ENCODE measurements at regions not wholly inside any gene's neighbourhood (a gene's known extent, or its start where the extent isn't known, plus 50 kb on each side); places are given as distances from the start of the nearest gene placed in this dataset.

DNA sequence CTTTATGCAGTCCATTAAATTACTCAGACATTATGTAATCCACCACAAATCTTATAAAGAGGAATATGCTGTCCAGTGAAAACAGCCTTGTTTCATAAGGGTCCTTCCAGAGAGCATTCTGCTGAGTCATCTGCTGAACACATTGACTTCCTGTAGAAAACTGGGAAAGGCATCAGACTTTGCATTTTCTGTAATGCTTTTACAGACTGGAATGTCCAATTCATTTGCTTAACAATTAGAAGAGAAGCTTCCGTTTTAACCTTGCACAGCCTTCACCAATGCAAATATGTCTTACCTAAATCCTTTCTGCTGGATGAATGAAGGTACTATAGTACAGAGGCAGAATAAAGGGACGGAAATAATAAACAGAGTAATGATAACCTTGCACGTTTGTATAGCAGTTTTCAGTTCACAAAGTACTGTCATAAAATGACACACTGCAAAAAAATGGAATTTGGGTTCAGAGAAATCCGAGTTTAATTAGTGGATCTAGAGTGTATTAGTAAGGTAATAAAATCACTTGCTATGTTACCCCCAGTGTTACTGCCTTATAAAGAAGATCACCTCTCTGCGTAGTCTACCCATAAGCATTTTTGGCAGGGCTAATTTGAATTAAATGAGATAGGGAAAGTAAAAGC is 301.5 kb downstream of the PYDC2 start:
- Histone ChIP-seq H3K27me3 (ENCODE audit: control insufficient read depth in 3 of 3, insufficient read depth in 3 of 3, low read length in 3 of 3) (no peaks in the 10 kb centered on the region), H3K4me3 (ENCODE audit: low read depth in 1 of 3, low read length in 3 of 3) (no peak overlapping the region), H3K4me1 (ENCODE audit: control insufficient read depth in 3 of 3, insufficient read depth in 2 of 3, low read depth in 1 of 3, low read length in 2 of 3) (no peaks in the 10 kb centered on the region), H3K36me3 (ENCODE audit: control insufficient read depth in 3 of 3, insufficient read depth in 2 of 3, low read depth in 1 of 3, low read length in 3 of 3) (no peaks in the 10 kb centered on the region), H3K9me3 (ENCODE audit: control insufficient read depth in 2 of 2, insufficient read depth in 1 of 2, low read depth in 1 of 2, low read length in 1 of 2) (no peaks in the 10 kb centered on the region), H3K27ac (ENCODE audit: low read depth in 1 of 3, low read length in 2 of 3) (no peak overlapping the region)
- WGBS, 3 donors = 27 to 52% (median 34%) methylated on average over 5 of the region's 5 CpGs
- FAIRE-seq (no peak), DNase-seq (no peak)

DNA sequence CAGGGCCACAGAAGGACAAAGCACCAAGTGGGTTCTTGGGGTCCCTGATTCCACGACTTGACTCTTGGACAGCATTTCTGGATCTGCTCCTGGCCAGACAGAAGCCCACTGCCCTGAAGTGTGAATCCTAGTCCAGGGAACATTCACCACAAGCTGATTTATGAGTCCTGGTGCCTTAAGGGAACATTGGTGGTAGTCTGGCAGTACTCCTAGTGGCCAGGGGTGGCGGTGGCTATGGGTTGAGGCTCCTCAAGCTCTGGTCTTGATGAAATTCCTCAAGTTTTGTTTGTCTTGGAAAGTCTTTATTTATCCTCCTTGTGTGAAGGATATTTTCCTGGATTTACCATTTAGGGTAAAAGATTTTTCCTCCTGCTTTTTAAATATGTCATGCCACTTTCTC is 307.5 kb downstream of the PYDC2 start:
- 71 to 77% (median 74%) methylated on average over 2 of the region's 2 CpGs for WGBS, 3 donors
- FAIRE-seq = no peak

DNA sequence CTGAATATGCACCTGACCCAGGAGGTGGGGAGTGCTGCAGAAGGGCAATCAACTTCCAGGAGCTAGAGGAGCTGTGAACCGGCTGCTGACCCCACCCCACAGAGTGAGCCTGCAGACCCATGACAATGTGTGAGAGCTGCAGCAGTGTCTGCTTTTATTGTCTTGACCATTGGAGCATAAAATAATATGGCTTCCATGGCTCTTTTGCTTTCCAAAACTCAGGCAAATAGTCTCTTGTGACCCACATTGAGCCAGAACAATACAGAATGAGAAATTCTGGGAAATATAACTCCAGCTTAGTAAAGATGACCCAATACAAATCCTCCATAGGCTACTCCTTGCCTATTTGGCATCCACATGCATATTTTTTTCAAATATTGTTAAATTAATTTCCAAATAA is 309.6 kb downstream of the PYDC2 start:
- Histone ChIP-seq H3K4me1 (ENCODE audit: control insufficient read depth in 3 of 3, insufficient read depth in 2 of 3, low read depth in 1 of 3, low read length in 2 of 3) (no peaks in the 10 kb centered on the region), H3K9me3 (ENCODE audit: control insufficient read depth in 2 of 2, insufficient read depth in 1 of 2, low read depth in 1 of 2, low read length in 1 of 2) (peaks cover 0 to 10% of the 10 kb centered on the region in 2 donors), H3K27me3 (ENCODE audit: control insufficient read depth in 3 of 3, insufficient read depth in 3 of 3, low read length in 3 of 3) (no peaks in the 10 kb centered on the region), H3K27ac (ENCODE audit: low read depth in 1 of 3, low read length in 2 of 3) (no peak overlapping the region), H3K4me3 (ENCODE audit: low read depth in 1 of 3, low read length in 3 of 3) (no peak overlapping the region), H3K36me3 (ENCODE audit: control insufficient read depth in 3 of 3, insufficient read depth in 2 of 3, low read depth in 1 of 3, low read length in 3 of 3) (no peaks in the 10 kb centered on the region)
- WGBS, 3 donors = 32 to 57% (median 42%) methylated on average over 1 of the region's 1 CpG
- no peak for DNase-seq
- no peak for FAIRE-seq

More for the DNA sequence above, 307.5 kb downstream of the PYDC2 start:
- no peaks in the 10 kb centered on the region for H3K27me3 ChIP-seq (ENCODE audit: control insufficient read depth in 3 of 3, insufficient read depth in 3 of 3, low read length in 3 of 3)
- DNase-seq = no peak
- H3K36me3 ChIP-seq (ENCODE audit: control insufficient read depth in 3 of 3, insufficient read depth in 2 of 3, low read depth in 1 of 3, low read length in 3 of 3) = no peaks in the 10 kb centered on the region
- H3K9me3 ChIP-seq (ENCODE audit: control insufficient read depth in 2 of 2, insufficient read depth in 1 of 2, low read depth in 1 of 2, low read length in 1 of 2) = peaks cover 0 to 10% of the 10 kb centered on the region in 2 donors
- H3K4me3 ChIP-seq (ENCODE audit: low read depth in 1 of 3, low read length in 3 of 3) = no peak overlapping the region
- H3K4me1 ChIP-seq (ENCODE audit: control insufficient read depth in 3 of 3, insufficient read depth in 2 of 3, low read depth in 1 of 3, low read length in 2 of 3) = no peaks in the 10 kb centered on the region
- no peak overlapping the region for H3K27ac ChIP-seq (ENCODE audit: low read depth in 1 of 3, low read length in 2 of 3)

DNA sequence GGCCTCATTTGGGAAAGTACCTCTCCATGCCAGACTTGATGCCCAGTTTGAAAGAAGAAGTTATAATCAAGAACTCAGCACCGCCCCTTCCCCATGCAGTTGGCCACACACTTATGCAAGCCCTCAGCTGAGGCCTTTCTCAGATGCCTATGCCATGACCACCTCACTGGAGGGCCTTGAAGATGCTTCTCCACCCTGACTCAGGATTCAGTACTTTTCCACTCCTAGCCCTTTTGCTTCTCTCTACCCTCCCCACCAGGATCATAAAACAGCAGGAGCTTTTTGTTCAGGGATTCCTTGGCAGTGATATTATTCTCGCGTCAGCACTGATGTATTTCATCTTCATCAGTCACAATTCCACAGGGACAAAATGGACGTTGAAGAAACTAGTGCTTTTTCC is 313.5 kb downstream of the PYDC2 start:
- DNase-seq (no peak), FAIRE-seq (no peak)
- no peaks in the 10 kb centered on the region for H3K36me3 ChIP-seq (ENCODE audit: control insufficient read depth in 3 of 3, insufficient read depth in 2 of 3, low read depth in 1 of 3, low read length in 3 of 3)
- H3K4me3 ChIP-seq (ENCODE audit: low read depth in 1 of 3, low read length in 3 of 3) = no peak overlapping the region
- no peak overlapping the region for H3K27ac ChIP-seq (ENCODE audit: low read depth in 1 of 3, low read length in 2 of 3)
- no peaks in the 10 kb centered on the region for H3K4me1 ChIP-seq (ENCODE audit: control insufficient read depth in 3 of 3, insufficient read depth in 2 of 3, low read depth in 1 of 3, low read length in 2 of 3)
- 45 to 57% (median 54%) methylated on average over 4 of the region's 4 CpGs for WGBS, 3 donors
- peaks cover 0 to 11% of the 10 kb centered on the region in 2 donors for H3K9me3 ChIP-seq (ENCODE audit: control insufficient read depth in 2 of 2, insufficient read depth in 1 of 2, low read depth in 1 of 2, low read length in 1 of 2)
- H3K27me3 ChIP-seq (ENCODE audit: control insufficient read depth in 3 of 3, insufficient read depth in 3 of 3, low read length in 3 of 3) = no peaks in the 10 kb centered on the region

DNA sequence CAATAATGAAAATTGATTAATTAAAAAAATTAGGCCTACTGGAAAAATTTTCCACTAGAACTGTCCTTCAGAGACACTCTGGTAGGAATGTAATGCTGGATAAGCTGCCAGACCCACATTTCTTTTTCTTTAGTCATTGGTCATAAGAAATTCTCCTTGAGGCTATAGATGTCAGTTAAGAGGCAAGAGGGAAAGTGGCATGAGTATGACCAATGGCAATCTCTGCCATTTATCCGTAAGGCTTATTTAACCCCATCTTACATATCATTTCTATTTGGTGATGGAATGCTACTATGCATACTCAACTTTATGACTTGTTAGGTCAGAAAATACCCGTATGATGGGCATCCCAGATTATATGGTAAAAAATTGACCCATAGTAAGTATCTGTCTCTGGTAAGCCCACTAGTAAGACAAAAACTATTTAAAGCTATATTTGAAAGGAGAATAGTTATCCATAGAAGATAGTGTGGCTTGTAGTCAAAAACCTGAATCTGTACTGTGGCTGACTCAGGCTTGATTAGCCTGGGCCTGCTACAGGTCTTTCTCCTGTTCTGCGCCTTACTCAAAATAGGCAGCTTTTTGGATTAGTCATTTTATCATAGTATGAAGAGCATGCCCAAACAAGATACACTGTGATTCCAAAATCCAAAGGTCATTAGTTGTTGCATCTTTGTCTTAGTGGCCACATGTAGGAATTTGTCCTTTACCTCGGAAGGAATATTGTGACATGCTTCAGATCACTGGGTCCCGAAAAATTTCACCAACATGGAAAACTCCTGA is 314.7 kb downstream of the PYDC2 start:
- WGBS, 3 donors = 87 to 92% (median 91%) methylated on average over 5 of the region's 5 CpGs
- Histone ChIP-seq H3K27ac (ENCODE audit: low read depth in 1 of 3, low read length in 2 of 3) (no peak overlapping the region), H3K4me3 (ENCODE audit: low read depth in 1 of 3, low read length in 3 of 3) (no peak overlapping the region), H3K27me3 (ENCODE audit: control insufficient read depth in 3 of 3, insufficient read depth in 3 of 3, low read length in 3 of 3) (no peaks in the 10 kb centered on the region), H3K9me3 (ENCODE audit: control insufficient read depth in 2 of 2, insufficient read depth in 1 of 2, low read depth in 1 of 2, low read length in 1 of 2) (peaks cover 0 to 11% of the 10 kb centered on the region in 2 donors), H3K4me1 (ENCODE audit: control insufficient read depth in 3 of 3, insufficient read depth in 2 of 3, low read depth in 1 of 3, low read length in 2 of 3) (no peaks in the 10 kb centered on the region), H3K36me3 (ENCODE audit: control insufficient read depth in 3 of 3, insufficient read depth in 2 of 3, low read depth in 1 of 3, low read length in 3 of 3) (no peaks in the 10 kb centered on the region)
- no peak for FAIRE-seq
- DNase-seq = no peak

DNA sequence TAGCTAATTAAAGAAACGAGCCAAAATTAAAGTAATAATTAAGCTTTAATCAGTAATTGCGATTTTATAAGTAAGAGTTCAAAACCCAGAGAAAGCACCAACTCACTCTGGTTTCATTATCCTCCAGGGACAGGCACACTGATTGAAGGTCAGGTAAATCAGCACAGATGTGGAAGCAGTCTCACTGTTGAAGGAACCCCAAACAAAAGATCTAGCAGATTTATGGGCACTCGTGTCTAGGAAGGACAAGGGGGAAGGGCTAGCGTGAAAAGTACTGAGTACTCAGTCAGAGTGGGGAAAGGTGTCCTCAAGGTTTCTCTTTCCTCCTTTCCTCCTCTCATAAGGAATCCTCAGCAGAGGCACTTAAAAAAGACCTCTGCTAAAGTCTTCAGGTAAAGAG is 320.1 kb downstream of the PYDC2 start:
- Histone ChIP-seq H3K9me3 (ENCODE audit: control insufficient read depth in 2 of 2, insufficient read depth in 1 of 2, low read depth in 1 of 2, low read length in 1 of 2) (peaks cover 0 to 6% of the 10 kb centered on the region in 2 donors), H3K27me3 (ENCODE audit: control insufficient read depth in 3 of 3, insufficient read depth in 3 of 3, low read length in 3 of 3) (no peaks in the 10 kb centered on the region), H3K4me3 (ENCODE audit: low read depth in 1 of 3, low read length in 3 of 3) (no peak overlapping the region), H3K36me3 (ENCODE audit: control insufficient read depth in 3 of 3, insufficient read depth in 2 of 3, low read depth in 1 of 3, low read length in 3 of 3) (no peaks in the 10 kb centered on the region), H3K27ac (ENCODE audit: low read depth in 1 of 3, low read length in 2 of 3) (no peak overlapping the region), H3K4me1 (ENCODE audit: control insufficient read depth in 3 of 3, insufficient read depth in 2 of 3, low read depth in 1 of 3, low read length in 2 of 3) (no peaks in the 10 kb centered on the region)
- 55 to 70% (median 58%) methylated on average over 4 of the region's 4 CpGs for WGBS, 3 donors
- no peak for DNase-seq
- FAIRE-seq = no peak

DNA sequence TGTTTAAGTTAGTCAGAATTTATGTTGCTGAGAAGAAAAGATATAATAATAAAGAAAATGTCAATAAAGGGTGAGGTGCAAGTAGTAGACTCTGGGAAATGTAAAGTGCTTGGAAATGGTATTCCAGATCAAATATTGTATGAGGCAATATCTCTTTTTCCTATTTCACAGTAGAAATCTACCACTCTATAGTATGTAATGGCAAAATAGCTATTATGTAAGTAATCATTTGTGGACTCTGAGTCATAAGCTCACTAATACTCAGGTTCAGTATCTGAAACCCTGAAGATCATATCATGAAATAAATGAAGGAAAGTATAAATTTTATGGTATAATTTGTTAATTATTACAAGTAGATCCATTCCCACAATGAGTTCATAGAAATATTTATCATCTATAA is 322.1 kb downstream of the PYDC2 start:
- Histone ChIP-seq H3K36me3 (ENCODE audit: control insufficient read depth in 3 of 3, insufficient read depth in 2 of 3, low read depth in 1 of 3, low read length in 3 of 3) (no peaks in the 10 kb centered on the region), H3K27me3 (ENCODE audit: control insufficient read depth in 3 of 3, insufficient read depth in 3 of 3, low read length in 3 of 3) (no peaks in the 10 kb centered on the region), H3K9me3 (ENCODE audit: control insufficient read depth in 2 of 2, insufficient read depth in 1 of 2, low read depth in 1 of 2, low read length in 1 of 2) (peaks cover 0 to under 1% of the 10 kb centered on the region in 2 donors), H3K4me1 (ENCODE audit: control insufficient read depth in 3 of 3, insufficient read depth in 2 of 3, low read depth in 1 of 3, low read length in 2 of 3) (no peaks in the 10 kb centered on the region), H3K27ac (ENCODE audit: low read depth in 1 of 3, low read length in 2 of 3) (no peak overlapping the region), H3K4me3 (ENCODE audit: low read depth in 1 of 3, low read length in 3 of 3) (no peak overlapping the region)
- DNase-seq (no peak), FAIRE-seq (no peak)

DNA sequence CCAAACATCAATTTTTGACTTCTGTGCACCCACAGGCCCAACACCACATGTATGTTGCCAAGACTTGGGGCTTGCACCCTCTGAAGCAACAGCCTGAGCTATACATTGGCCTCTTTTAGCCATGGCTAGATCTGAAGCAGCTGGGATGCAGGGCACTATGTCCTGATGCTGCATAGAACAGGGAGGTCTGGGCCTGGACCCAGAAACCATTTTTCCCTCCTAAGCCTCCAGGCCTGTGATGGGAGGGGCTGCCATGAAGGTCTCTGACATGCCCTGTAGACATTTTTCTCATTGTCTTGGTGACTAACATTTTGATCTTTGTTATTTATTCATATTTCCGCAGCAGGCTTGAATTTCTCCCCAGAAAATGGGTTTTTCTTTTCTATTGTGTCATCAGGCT is 330.0 kb downstream of the PYDC2 start:
- Histone ChIP-seq H3K27me3 (ENCODE audit: control insufficient read depth in 3 of 3, insufficient read depth in 3 of 3, low read length in 3 of 3) (no peaks in the 10 kb centered on the region), H3K4me1 (ENCODE audit: control insufficient read depth in 3 of 3, insufficient read depth in 2 of 3, low read depth in 1 of 3, low read length in 2 of 3) (no peaks in the 10 kb centered on the region), H3K4me3 (ENCODE audit: low read depth in 1 of 3, low read length in 3 of 3) (no peak overlapping the region), H3K36me3 (ENCODE audit: control insufficient read depth in 3 of 3, insufficient read depth in 2 of 3, low read depth in 1 of 3, low read length in 3 of 3) (no peaks in the 10 kb centered on the region), H3K9me3 (ENCODE audit: control insufficient read depth in 2 of 2, insufficient read depth in 1 of 2, low read depth in 1 of 2, low read length in 1 of 2) (peaks cover 0 to 14% of the 10 kb centered on the region in 2 donors), H3K27ac (ENCODE audit: low read depth in 1 of 3, low read length in 2 of 3) (no peak overlapping the region)
- FAIRE-seq = no peak
- WGBS, 3 donors = 78 to 81% (median 80%) methylated on average over 1 of the region's 1 CpG
- DNase-seq = no peak

All from small intestine (tissue), 7 donors.